Tibial artery (tissue), 4 donors: ENCODE measurements at regions not wholly inside any gene's neighbourhood (a gene's known extent, or its start where the extent isn't known, plus 50 kb on each side); places are given as distances from the start of the nearest gene placed in this dataset.

Source experiments
- DNase-seq, 2 donors: peaks; one replicate each; pipeline ENCODE4 v3.0.0-alpha.2; 2019
- H3K27ac ChIP-seq, 2 donors: fragments of 200-600 bp; sonication (generic) in 1 of 2; 1 replicate in 1 of 2; 2 replicates in 1 of 2; pipeline ENCODE4 v1.5.1; 2018 to 2019; ENCODE audit warnings: mild to moderate bottlenecking in 1 of 2
- H3K27me3 ChIP-seq, 2 donors: fragments of 200-600 bp; sonication (generic) in 1 of 2; one replicate each; pipeline versions ENCODE4 v1.5.1 to v1.6.0; 2016 to 2019
- H3K36me3 ChIP-seq, 3 donors: fragments of 200-600 bp; sonication (generic) in 2 of 3; one replicate each; pipeline ENCODE4 v1.5.1; 2016 to 2019; ENCODE audit warnings: mild to moderate bottlenecking in 2 of 3
- H3K4me1 ChIP-seq, 4 donors: fragments of 200-600 bp; sonication (generic) in 2 of 4; 1 replicate in 3 of 4; 2 replicates in 1 of 4; pipeline ENCODE4 v1.5.1; 2016 to 2019
- H3K4me3 ChIP-seq, 2 donors: fragments of 200-600 bp; sonication (generic) in 1 of 2; 1 replicate in 1 of 2; 2 replicates in 1 of 2; pipeline ENCODE4 v1.5.1; 2018 to 2019; ENCODE audit warnings: mild to moderate bottlenecking in 2 of 2
- H3K9me3 ChIP-seq, 3 donors: fragments of 200-600 bp; sonication (generic) in 1 of 3; one replicate each; pipeline ENCODE4 v1.5.1; 2016 to 2019
- intact Hi-C: fragments of 100-400 bp; cut with DNase I; formaldehyde crosslinking; loops from one replicate; pipeline ENCODE4 v1.15.0; 2023; ENCODE audit warnings: low total_unique reads
- TF ChIP-seq, protein P1 (sequence below), 2 experiments: fragments of 200-600 bp in 1 of 2; fragments of 450-650 bp in 1 of 2; IDR thresholded peaks; one replicate each; pipeline ENCODE4 v1.5.1; 2017 to 2019; ENCODE audit warnings: antibody characterized with exemption in 2 of 2, mild to moderate bottlenecking in 1 of 2, moderate library complexity in 1 of 2

DNA sequence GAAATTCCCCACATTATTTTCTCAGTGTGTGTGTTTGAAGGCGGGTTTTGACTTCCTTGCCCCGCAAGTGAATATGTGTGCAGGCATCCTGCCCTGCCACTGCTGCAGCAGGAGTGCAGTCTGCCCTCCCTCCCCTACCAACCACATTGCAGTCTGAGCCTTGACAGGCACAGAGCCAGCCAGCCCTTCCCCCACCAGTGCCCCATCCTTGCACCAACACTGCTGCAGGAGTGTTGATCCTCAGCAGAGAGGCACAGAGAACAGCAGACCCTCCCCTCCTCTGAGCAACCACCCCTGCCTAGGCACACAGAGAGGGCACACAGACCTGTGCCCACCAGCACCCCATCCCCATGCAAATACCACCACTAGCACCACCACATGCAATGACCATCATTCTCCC is 683.0 kb upstream of the PKDCC start:
- Histone ChIP-seq H3K9me3 (peaks cover 0 to 12% (median 10%) of the 10 kb centered on the region in 3 donors), H3K4me1 (no peaks in the 10 kb centered on the region), H3K36me3 (no peaks in the 10 kb centered on the region), H3K27me3 (no peaks in the 10 kb centered on the region), H3K4me3 (no peak overlapping the region), H3K27ac (no peak overlapping the region)
- DNase-seq, result no peak
- intact Hi-C loops, result no loop called here
- TF ChIP-seq, protein P1, sequence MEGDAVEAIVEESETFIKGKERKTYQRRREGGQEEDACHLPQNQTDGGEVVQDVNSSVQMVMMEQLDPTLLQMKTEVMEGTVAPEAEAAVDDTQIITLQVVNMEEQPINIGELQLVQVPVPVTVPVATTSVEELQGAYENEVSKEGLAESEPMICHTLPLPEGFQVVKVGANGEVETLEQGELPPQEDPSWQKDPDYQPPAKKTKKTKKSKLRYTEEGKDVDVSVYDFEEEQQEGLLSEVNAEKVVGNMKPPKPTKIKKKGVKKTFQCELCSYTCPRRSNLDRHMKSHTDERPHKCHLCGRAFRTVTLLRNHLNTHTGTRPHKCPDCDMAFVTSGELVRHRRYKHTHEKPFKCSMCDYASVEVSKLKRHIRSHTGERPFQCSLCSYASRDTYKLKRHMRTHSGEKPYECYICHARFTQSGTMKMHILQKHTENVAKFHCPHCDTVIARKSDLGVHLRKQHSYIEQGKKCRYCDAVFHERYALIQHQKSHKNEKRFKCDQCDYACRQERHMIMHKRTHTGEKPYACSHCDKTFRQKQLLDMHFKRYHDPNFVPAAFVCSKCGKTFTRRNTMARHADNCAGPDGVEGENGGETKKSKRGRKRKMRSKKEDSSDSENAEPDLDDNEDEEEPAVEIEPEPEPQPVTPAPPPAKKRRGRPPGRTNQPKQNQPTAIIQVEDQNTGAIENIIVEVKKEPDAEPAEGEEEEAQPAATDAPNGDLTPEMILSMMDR (IDR thresholded peaks at IDR 0.05), result no peak

DNA sequence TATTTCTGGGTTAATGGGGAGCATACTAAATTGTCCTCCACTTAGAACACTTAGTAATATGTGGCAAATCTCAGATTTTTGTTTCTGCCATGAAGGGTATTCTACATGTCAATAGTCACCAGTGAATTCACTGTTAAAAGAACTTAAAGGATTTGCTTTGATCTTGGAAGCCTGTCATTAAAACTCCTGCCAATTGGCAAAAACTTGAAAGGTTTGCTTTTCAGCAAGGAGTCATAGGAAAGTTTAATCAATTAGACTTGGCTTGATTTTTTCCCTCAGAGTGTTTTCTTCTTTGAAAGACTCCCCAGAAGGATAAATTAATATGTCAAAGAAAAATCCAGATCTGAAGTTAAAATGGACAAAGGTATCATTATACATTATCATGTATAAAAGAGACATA is 671.9 kb upstream of the PKDCC start:
- H3K27me3 ChIP-seq, result no peaks in the 10 kb centered on the region
- no peaks in the 10 kb centered on the region for H3K4me1 ChIP-seq
- H3K27ac ChIP-seq, result no peak overlapping the region

DNA sequence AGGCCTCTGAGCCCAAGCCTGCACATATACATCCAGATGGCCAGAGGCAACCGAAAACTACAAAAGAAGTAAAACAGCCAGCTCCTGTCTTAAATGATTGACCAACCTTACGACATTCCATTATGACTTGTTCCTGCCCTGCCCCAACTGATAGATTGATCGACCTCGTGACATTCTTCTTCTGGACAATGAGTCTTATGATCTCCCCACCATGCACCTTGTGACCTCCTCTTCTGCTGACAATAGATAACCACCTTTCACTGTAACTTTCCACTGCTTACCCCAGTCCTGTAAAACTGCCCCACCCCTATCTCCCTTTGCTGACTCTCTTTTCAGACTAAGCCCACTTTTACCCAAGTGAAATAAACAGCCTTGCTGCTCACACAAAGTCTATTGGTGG is 670.0 kb upstream of the PKDCC start:
- DNase-seq, result no peak
- no peak overlapping the region for H3K4me3 ChIP-seq
- no peaks in the 10 kb centered on the region for H3K27me3 ChIP-seq
- intact Hi-C loops, result no loop called here
- H3K36me3 ChIP-seq, result no peaks in the 10 kb centered on the region
- H3K9me3 ChIP-seq, result no peaks in the 10 kb centered on the region
- no peaks in the 10 kb centered on the region for H3K4me1 ChIP-seq
- no peak overlapping the region for H3K27ac ChIP-seq
- TF ChIP-seq, protein P1 (IDR thresholded peaks at IDR 0.05), result no peak

More for the DNA sequence above, 671.9 kb upstream of the PKDCC start:
- TF ChIP-seq, protein P1 (IDR thresholded peaks at IDR 0.05), result no peak
- intact Hi-C loops, result no loop called here
- DNase-seq, result no peak
- Histone ChIP-seq H3K9me3 (peaks cover 2 to 12% (median 4%) of the 10 kb centered on the region in 3 donors), H3K36me3 (no peaks in the 10 kb centered on the region), H3K4me3 (no peak overlapping the region)

DNA sequence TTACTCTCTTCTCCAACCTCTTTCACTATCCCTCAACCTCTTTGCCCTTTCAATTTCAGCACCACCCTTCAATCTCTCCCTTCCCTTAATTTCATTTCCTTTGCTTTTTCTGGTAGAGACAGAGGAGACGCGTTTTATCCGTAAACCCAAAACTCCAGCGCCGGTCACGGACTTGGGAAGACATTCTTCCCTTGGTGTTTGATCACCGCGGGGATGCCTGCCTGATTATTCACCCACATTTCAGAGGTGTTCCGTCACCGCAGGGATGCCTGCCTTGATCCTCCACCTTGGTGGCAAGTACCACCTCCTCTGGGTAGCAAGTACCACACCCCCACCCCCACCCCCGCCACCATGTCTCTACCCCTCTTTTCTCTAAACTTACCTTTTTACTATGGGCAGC is 669.4 kb upstream of the PKDCC start:
- Histone ChIP-seq H3K4me3 (no peak overlapping the region), H3K9me3 (no peaks in the 10 kb centered on the region), H3K27me3 (no peaks in the 10 kb centered on the region), H3K36me3 (no peaks in the 10 kb centered on the region), H3K4me1 (no peaks in the 10 kb centered on the region), H3K27ac (no peak overlapping the region)
- no peak for DNase-seq
- TF ChIP-seq, protein P1 (IDR thresholded peaks at IDR 0.05), result no peak
- intact Hi-C loops, result no loop called here

DNA sequence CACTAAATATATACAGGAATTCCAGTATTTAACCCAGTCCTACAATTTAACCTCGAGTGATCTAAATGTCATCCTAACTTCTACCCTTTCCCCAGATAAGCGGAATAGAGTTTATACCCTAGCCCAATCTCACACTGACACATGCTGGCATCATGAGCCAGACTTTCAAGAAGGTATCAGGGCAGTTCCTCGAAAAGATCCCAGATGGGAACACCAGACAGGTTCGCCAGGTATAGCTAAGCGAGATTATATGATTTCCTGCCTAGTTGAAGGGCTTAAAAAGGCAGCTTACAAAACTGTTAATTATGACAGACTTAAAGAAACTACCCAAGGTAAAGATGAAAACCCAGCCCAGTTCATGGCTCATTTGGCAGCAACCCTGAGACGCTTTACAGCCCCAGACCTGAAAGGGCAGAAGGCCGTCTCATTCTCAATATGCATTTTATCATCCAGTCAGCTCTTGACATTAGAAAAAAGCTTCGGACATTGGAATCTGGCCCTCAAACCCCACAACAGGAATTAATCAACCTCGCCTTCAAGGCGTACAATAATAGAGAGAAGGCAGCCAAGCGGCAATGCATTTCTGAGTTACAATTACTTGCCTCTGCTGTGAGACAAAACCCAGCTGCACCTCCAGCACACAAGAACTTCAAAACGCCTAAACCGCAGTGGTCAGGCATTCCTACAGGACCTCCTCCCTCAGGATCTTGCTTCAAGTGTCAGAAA is 668.2 kb upstream of the PKDCC start:
- DNase-seq, result no peak
- Histone ChIP-seq H3K4me3 (no peak overlapping the region), H3K4me1 (no peaks in the 10 kb centered on the region), H3K27ac (no peak overlapping the region), H3K9me3 (no peaks in the 10 kb centered on the region), H3K36me3 (no peaks in the 10 kb centered on the region), H3K27me3 (no peaks in the 10 kb centered on the region)
- intact Hi-C loops, result no loop called here
- TF ChIP-seq, protein P1 (IDR thresholded peaks at IDR 0.05), result no peak
